ENCODE measurements at regions not wholly inside any gene's neighbourhood (a gene's known extent, or its start where the extent isn't known, plus 50 kb on each side); places are given as distances from the start of the nearest gene placed in this dataset.

DNA sequence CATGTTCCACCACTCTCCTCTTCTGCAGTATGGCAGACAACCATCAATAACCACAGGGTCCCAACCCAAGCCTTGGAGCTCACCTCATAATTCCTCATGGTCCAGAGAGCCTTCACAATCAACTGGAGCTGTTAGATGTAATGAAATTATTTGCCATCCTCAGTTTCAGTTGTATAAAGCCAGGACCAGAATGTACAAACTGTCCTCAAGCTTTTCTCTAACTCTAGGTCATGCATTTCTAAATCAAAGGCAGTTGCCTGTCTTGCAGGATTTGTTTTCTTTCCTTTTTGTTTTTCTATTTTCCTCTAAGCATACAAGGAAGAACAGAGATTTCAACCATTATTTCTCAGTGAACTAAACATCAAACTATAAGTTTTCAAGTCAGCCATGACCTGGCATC, 182.5 kb upstream of the SERP2 start:
- no peak for FAIRE-seq

DNA sequence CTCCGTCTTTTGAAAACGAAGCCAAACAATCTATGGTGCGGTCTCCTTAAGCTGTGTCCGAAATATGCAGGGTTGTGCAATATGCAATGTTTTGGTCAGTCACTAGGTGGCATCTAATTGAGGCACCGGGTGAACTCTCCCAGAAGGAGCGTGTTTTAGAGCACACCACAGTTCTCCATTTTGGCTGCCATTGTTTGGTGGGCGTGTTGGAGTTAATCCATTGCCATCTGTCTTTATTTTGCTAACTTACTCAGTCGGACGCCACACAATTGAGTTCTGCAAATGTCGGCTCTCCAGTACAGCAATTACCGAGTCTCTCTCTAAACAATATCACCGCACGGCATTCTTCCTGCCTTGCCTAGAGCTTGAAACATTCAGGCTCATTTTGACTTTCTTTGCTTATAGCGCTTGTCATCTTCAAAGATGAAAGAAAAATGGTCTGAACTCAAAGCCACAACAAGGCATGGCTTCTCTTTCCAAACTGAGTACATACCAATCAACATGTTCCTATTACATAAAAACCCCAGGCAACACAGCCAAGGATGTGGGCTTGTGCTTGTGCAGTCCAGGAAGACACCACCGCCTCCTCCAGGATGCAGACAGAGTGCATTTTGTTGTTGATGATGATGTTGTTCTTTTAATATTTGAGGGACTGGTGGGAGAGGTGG, 182.0 kb upstream of the SERP2 start:
- FAIRE-seq: no peak

DNA sequence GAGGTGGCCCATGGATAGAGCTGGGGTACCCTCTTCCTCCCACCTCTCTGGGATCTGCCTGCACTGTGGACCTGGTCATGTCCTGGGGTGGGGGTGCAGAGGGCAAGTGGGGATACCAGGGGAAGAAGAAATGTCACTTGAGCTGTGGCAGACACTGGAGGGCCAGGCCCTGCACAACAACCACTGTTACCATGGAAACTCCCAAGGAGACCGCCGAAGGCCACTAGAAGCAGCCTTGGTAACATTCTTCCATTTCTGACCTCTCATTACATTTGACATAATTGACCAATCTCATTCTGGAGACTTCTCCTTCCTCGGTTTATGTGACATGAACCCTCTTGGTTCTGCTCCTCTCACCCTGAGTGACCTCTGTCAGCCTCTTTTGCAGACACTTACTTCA, 179.9 kb upstream of the SERP2 start:
- no peak for FAIRE-seq

DNA sequence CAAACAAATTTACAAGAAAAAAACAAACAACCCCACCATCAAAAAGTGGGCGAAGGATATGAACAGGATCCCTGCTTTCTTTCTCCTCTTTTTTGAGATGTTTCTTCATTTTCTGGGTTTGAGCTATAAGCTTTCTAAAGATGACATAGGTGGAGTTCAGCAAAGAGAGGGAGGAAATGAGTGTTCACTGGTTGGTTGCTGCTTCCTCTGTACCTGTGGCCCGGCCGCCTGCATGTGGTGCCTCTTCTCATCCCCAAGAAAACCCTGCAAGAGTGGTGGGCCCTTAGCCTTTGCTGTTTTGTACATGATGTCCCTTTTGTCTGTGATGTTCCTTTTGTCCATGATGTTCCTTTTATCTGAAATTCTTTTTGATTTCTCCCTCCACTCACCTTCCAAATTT, 178.4 kb upstream of the SERP2 start:
- no peak for FAIRE-seq

DNA sequence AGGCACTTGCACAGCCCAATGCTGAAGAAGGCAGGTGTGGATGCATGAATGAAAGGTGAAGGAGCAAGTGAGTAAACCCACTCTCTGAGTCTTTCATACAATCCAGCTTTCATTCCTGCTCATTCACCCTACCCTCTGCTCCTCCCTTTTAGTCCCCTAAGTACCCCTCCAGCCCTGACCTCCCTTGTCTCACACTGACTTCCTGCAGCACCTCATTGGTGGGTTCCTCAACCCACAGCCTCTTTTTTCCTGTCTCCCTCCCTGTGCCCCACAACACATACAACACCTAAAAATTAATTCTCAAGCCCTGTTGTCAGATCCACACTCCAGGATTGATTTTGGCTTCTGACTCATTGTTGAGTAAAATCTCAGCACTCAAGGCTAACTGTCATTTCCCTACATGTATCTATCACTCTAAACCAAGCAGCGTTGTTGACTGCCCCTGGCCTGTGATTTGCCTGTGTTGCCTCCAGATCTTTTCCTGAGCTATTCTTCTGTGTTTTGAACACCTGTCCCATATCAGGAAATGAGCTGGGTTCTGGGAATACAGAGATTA, 177.3 kb upstream of the SERP2 start:
- no peak for FAIRE-seq

DNA sequence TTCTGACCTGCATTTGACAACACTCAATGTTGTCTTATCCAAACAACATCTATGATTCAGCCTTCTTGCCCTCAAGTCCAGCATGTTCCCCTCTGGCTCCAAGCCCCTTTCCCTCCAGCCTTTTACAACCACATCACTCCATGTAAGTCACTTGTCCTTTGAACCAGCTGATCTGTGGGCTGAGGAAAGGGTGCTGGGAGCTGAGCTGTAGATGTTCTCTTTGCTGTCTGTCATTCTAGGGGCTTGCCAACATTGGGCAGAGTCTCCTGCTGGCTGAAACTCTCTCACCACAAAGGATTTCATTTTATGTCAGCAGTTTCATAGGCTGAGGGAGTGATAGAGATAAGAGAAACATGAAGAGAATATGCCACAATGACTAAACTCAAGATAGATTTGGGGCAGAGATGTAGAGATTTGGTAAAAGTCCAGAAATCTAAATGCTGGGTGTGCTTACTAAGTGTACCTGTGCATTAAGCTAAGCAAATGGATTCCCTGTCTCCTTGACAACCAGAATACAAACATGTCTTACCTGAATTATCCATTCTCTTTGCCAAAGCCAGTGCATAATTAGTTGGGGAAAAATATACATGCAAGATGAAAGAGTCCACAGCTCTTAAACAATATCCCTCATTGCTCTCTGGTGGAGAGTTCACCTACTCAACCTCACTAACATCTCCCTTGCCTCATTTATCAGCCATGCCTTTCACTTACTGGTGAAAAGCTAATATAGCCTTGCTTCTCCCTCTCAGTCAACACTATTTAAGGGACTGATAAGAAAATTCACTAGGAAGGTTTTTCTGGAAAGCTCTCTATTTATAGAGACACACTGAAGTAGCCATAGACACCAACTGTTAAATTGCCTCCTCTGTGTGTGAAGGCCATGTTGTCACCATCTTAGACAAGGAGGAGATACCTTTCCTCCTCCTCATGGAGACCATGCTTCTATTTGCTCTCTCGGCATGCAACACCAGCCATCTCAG, 175.5 kb upstream of the SERP2 start:
- no peak for FAIRE-seq

DNA sequence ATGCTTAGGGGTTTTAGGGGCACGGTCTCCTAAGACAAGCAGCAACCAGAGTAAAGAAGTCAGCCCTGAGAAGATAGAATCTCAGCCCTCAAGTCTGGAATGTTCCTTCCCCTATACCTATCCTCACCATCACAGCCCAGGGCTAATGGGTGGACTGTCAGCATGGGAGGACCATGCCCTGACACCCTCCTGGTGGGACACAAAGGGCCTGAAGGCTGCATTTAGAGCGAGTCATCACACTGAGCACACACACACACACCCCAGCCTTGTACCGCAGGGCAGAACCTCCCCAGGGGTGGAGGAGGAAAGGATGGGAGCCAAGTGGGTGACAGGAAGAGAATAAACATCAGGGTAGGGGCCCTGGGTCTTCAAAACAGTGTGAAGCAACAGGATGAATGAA, 174.8 kb upstream of the SERP2 start:
- no peak for FAIRE-seq

DNA sequence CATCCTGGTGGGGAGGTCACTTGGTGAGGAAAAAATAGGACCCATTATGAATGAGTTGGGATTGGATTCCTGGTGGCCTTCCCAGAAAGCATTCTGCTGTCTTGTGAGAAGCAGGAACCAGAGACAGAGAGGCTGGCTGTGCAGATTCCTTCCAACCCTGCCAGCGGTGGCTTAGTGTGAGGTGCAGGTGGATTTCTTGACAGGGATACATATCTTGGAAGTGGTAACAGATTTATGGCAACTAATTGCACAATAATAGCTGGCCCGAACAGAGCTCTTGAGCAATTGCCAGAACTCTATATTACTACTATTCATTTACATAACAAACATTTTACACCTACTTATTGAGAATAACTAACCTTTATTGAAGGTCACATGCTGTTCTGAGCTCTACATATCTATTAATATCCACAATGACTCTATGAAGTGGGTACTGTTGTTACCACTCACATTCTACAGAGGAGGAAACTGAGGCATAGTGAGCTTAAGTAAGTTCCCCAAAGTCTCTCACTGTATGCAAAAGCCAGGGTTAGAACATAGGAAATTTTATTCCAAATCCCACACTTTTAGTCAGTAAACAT, 173.9 kb upstream of the SERP2 start:
- FAIRE-seq: no peak

DNA sequence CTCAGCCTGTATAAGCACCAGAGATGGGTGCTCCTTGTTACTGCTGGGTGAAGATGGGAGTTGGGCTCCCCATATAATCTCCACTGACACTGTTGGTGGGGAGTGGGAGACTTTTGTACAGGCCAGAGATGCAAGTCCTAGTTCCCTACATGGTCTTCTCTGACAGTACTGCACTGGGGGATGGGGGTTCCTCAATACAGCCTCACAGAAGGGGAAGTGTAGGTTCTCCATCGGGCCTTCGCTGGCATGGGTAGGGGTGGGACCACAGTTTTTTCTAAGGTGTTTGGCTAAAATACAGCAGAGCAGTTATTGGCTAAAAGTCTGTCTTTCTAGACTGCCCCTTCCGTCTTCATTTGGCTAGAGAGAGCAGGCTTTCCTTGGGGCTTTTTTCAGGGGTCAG, 167.2 kb upstream of the SERP2 start:
- no peak for FAIRE-seq

DNA sequence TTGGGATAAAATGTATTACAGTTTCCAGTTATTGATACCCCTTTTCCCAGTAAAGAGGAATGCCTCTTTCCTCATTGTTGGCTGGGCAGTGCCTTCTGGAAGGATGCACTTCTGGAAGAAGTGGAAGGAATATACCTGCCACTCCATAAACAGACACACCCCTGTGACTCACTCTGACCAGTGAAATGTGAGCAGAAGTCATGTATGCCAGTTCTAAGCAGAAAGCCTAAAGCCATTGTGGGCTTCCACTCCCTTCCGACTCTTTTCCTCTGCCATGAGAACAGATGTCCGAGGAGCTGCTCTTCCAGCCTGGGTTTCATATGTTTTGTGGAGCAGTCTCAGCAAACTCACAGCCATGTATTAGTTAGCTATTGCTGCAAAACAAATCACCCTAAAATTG, 166.1 kb upstream of the SERP2 start:
- no peak for FAIRE-seq

DNA sequence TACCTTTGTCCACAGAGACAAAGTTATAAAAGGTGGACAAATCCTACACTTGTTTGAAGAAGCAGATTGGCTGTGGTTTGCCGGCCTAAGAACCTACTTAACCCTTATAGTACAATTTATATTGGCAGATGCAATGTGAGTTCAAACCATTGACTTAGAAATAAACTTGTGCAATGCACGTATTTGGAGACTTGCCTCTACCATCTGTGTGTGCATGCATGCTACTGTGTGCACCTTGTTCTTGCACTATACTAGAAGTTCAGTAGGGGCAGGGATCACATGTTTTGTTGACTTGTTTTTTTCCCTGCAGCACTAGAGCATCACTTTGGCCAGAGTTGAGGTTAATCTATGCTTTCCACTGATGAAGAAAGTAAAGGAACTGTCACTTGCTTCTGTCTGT, 163.1 kb upstream of the SERP2 start:
- FAIRE-seq: no peak

DNA sequence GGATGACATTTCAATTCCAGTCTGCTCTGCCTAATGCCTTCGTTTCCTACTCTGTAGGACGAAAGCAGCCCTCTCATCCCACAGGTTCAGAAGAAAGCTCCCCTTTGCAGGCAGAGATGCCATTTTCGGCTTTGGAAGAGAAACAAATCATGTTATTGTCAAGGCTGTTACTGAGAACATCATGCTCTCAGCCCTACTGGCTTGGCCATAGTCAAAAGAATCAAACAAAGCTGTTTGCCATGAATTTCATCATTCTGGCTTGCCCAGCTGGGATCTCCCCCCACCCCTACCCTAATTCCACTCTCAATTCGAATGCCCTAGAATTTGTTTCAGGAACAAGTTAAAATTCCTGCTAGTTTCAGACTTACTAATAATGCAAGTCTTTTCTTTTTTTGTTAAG, 162.3 kb upstream of the SERP2 start:
- no peak for FAIRE-seq

DNA sequence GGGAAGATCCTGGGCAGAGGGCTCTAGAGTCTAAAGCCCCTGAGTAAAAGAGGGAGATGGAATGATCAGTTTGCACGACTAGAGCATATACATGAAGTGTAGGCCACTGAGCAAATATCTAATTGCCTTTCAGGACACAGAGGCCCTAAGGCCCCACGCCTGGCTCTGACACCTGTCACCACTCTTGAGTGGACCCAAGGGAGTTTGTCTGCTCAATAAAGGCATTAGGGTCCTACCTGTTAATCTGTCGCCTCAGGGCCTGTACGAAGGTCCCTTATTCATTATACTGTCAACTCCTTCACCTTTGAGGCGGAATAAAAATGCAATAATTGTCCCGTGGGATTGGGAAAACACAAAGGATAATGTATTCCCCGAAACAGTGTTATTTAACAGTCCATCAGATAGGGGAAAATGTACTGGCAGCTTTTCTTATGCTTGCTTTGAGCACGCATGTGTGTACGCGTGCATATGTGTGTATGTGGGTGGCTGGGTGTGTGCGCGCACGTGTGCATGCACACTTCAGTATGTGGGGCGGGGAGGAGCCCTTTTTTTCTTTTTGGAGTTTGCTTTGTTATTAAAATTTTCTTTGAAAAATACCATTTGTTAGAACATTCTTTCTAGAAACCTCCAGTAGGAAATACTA, 161.8 kb upstream of the SERP2 start:
- FAIRE-seq: no peak

DNA sequence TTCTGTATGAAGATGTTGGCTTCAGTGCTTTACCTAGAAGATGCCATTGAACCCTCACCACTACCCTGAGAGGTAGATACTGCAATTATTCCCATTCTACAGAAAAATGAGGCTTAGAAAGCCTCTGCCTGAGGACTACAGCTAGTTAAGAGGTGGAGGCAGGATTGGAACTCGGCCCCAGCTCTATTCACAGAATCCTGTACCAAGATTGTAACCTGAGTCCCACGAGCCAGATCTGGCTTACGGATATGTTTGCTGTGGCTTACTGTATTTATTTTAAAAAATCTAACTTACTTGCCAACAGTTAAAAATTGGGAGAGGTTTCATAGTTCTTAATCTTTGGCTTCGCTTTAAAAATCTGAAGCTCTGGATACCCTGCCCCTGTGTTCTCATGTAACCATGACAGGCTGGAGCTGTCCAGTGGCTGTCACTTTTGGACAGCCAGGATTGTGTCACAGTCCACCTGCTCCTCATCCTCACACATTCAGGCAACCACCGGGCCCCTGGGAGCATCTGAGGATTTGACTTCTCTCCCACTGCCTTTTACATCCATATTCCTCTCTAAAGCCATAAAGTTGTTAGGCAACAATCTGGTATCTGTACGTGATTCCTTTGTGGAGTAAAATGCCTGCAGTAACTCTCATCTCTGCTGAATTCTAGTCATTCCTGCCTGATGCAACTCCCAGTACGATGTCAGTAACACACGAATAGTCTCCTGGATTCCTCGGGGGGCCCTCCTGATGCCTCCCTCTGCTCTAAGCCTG, 160.8 kb upstream of the SERP2 start:
- FAIRE-seq: no peak

DNA sequence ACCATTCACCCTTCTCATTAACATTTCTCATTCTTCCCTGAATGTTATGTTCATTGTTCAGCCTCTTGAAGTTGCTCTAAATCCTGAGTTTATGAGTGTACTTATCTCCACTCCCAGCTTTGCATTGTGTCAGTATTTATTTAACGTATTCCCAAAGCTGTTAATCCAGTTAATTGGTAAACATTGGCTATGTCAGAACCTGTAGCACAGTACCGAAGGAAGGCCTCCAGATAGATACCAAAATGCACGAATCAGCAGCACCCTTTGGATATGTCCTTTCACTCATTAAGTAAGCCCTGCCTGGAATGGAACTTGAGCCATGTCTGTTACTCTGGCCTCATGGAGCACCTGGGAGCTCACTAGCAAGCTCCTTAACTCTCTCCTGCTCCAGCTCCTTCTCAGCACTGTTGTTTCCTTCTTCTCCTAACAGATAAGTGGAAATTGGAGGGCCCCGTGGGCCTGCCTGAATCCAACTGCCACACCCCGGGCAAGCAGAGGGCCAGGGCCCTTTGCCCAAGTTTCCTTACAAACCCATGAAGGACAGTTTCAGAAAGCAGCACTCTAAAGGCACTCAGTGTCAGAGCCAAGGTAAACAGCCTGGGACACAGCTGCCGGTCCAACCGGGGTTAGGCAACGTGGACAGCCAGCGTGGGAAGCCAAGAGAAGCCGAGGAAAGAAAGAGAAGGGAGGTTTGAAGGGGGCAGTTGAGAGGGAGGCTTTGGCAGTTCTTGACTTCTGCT, 155.0 kb upstream of the SERP2 start:
- no peak for FAIRE-seq

DNA sequence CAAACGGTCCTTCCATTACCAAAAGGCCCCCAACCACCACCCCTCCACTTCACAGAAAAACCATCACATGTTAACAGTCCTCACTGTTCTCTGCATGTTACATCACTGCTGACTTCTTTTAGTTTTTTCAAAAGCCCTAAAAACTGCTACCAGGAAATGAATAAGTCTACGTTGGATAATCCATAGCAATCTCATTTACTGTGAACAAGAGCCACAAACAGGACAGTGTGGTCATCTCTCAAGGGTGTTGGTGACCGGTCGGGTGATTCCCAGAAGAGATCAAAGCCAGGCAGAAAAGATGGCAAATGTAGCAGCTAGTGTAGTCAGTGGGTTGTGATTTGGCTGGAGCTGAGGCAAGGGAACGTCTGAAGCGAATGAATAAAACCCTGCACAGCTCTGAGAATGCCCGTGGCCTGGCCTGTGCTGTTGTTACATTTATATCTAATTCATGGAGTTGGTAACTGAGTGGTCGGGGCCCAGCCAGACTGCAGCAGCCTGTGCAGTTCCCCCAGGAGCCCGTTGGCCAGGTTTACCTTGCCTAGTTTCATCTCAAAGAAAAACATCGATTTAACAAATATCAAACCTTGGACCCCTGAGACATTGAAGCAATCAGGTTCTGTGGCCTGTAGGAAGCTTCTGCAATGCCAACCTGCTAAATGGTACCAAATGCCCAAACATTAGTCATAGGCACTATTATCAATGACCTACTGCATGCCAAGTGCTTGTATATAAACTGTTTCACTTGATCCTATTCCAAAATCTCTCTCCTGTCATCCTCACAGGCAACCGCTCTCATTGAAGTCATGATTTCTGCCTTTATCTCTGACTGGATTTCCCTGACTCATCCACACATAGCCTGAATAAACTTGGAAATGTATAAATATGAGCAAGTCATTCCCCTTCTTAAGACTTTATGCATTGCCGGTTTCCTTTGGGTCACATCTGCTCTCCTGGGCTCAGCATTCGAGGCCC, 153.8 kb upstream of the SERP2 start:
- FAIRE-seq: no peak

DNA sequence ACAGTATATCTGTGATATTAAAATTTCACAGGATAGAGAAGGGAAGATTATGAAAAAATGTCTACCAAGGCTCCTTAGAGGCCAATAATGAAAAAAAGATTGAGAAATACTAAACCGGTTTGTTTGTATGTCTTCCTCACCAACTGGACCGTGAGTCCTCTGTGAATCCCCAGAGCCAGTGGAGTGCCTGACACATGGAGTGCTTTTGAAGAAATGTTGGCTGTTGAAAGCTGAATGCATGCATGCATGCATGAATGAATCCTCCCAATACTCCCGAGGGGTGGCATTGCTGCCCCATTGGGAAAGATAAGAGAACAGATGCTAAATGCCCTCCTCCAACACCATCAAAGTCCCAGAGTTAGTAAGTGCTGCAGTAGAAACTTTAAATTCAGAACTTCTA, 152.7 kb upstream of the SERP2 start:
- no peak for FAIRE-seq

DNA sequence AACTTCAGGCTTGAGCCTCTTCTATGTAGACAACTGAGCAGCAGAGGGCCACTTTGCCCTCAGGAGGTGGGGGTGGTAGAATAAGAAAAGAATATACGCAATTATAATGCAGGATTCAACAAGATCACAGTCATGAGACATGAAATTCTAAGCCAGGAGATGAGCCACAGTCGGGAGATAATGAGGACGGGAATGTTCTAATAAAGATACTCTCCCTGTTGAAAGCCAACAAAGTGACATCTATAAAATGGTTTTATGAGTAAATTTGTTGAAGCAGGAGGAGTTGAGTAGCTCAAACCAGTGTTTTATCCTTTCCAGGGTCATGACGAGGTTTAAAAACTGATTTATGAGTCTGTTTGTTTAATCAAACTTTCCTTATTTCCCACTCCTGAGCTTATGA, 152.0 kb upstream of the SERP2 start:
- FAIRE-seq: no peak

DNA sequence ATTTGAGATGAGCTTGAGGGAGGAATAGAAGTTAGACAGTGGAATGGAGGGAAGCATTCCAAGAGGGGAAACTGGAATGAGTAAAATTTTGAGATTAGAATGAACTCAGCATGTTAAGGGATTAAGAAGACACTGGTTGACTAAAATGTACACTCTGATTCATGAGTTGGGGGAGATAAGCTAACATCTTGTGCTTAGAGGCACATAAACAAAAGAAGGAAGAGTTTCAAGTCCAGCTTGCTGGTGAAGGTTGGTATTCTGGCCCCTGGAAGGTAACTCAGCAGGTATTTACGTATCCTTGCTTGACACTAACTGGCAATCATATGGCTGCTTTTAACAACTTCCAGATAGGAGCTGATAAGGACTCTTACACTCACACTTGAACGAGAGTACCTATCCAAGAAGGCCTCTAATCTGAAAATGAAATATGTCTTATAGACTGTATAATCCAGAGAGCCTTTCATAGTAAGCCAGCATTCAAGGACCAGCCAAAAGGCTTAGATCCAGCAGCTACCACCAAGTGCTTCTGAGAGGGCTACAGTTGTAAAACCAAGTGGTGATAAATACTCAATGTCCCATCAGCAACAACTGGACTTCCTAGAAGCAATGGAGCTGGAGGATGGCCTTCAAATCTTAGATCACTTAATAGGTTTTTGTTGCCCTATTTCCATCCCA, 149.7 kb upstream of the SERP2 start:
- no peak for FAIRE-seq
